GM18873 (cell line): ENCODE measurements at regions not wholly inside any gene's neighbourhood (a gene's known extent, or its start where the extent isn't known, plus 50 kb on each side); places are given as distances from the start of the nearest gene placed in this dataset.

ENCODE experiments used
- ATAC-seq: cut with Tn5 transposase; IDR thresholded peaks from one replicate; pipeline ENCODE4 v1.9.1; 2021; ENCODE audit warnings: mild to moderate bottlenecking, moderate library complexity, moderate number of reproducible peaks; ENCODE audit not compliant: unreplicated experiment, low FRiP score

DNA sequence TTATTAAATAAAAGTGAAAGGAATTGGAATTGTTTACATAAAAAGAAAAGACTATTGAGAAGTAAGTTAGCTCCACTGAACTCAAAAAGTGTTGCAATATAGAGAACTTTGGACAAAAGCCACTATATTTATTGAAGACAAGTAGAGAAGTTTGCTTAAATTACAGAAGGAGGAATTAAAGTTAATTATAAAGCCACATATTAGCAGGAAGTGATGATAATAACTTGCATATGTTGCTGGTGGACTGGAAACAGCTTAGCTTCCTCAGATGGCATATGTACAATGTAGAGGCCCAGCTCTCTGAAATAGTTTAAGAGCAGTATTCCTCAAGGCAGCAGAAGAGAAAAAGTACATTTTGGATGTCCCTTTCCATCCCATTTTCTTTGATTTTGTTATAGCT lies 400.7 kb downstream of the GATA3 start:
- no peak for ATAC-seq

DNA sequence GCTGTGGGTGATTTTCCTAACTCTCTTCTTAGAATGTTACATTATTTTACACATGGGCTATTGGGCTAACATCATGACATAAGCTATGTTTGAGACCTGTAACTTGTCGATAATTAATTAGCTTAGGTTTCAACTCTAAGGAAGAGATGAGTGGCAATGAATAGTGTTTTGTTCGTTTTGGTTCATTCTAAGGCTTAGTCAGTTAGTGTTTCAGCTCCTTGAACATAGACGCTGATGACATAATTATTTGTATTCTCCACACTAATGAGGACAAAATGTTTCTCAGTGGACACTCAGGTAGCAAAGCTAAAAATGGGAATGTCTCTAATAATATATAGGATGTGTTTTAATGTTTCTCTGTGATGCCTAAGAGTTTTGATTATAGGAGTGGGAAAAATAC lies 401.9 kb downstream of the GATA3 start:
- ATAC-seq: no peak

DNA sequence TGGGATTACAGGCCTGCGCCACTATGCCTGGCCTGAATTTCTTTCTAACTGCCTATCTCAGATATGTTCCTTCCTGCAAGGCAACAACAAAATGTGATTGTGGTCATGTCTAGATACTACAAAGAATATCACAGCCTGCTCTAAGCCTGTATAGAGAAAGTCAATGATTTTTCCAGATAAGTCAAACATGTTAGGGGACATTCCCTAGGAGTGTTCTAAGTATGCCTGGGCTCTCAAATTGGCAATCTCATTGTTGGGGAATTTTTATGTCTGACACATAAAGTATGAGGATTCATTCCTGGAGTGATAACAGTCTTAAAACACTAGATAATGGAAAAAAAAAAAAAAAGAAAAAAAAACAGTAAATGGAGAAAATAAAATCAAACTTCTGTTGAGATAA lies 406.1 kb downstream of the GATA3 start:
- no peak for ATAC-seq

DNA sequence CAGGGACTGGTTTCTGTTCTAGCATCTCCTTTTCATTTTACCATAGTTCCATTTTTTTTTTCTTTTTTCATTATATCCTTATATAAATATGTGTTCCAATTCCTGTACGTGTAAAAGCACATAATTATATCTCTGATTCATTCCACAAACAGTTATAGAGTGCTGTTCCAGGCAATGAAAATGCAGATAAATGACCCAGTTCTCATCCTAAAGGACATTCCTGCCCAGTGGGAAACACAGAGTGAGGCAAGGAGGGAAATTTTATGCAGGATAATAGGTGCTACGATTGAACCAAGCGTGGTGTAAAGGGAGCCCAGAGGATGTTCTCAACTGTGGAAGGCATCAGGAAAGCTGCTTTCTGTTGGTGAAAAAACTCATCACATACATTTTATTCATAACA lies 408.1 kb downstream of the GATA3 start:
- no peak for ATAC-seq

DNA sequence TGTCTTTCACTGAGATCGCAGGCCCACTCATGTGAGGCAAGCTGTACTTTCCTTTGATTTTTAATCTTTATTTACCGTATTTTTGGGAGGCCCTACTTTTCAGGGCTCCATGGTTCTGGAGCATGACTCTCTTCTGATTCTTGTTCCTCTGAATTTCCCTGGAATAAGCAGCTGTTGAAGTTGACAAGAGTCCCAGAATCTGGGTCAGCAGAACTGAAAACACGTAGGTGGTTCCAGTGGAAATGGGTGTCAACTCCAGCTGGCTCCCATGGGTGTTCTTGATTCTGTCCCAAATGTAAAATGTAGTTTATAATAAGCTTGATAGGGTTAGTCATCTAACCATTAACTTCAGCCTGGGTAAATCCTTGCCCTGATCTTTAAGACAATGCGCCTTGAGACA lies 409.4 kb downstream of the GATA3 start:
- no peak for ATAC-seq

DNA sequence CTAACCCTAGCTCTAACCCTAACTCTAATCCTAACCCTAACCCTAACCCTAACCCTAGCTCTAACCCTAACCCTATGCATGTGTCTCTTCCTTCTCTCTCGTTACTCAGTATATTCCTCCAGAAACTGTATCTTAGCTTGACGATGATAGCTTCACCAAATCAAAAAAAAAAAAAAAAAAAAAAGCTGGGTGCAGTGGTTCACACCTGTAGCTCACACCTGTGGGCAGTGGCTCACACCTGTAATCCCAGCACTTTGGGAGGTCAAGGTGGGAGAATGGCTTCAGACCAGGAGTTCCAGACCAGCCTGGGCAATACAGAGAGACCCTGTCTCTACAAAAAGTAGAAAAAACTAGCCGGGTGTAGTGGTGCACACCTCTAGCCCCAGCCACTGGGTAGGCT lies 414.0 kb downstream of the GATA3 start:
- no peak for ATAC-seq

DNA sequence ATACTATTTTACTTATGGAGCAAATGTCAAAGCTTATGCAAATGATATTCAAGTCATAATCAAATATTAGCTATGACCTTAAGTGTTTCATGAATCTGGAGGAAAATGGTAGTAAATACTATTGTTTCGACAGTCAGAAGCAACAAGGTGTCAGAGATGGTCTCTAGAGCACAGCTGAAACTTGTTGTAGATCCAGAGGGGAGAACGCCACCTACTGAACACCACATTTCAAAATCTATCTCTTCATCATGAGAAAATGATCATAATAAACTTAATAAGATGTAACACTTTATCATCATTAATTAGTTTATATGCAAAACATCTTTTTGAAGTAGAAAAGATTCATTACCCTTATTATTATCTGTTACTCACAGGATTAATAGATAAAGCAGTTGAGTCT lies 418.7 kb downstream of the GATA3 start:
- ATAC-seq: no peak

DNA sequence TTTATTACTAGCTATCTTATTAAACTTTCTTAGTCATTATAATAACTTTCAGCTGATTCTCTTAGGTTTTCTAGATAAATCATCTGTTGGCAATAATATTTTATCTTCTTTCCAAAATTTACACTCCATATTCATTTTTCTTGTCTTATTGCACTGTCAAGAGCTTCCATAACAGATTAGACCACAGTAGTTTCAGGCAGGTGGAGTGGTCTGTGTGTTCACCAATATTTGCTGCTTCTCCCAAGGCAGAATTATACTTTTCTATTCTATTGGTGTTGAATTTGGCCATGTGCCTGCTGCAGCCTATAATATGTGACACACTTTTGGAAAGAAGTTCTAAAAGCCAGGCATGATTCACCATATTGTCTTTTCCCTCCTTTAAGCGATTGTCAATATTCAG lies 422.8 kb downstream of the GATA3 start:
- no peak for ATAC-seq

DNA sequence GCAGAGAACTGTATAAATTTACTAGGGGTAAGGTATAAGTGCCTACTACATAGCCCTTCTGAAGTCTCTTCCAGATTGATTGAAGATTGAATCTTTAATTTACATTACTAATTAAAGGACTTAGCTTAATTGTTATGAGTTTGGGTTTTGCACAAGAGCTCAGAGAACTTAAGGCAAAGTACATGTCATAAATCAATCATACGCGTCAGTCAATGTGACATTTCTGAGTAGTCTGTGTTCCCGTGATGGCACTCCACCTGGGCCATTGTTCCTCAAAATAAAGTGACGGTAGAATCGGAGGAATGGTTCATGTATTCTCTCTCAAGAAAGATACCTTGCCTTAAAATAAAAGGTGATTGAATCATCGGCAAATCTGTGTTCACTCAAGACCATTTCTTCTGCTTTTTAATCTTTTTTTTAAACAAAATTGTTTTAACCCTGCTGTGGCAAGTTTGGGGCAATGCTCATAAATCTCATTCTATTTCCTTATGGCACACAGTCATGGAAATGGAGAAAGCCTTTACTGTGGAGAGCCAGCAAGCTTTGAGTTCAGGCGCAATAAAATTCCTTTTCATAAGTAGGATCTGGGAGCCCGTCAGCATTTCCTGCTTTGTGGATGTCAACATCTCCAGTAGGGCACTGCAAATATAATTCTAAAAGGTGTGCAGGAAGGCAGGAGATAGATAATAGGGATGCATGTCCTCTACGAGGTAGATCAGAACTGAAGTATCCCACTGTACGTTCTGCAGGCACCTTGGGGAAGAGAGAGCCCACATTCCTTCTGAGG lies 427.4 kb downstream of the GATA3 start:
- ATAC-seq: no peak

DNA sequence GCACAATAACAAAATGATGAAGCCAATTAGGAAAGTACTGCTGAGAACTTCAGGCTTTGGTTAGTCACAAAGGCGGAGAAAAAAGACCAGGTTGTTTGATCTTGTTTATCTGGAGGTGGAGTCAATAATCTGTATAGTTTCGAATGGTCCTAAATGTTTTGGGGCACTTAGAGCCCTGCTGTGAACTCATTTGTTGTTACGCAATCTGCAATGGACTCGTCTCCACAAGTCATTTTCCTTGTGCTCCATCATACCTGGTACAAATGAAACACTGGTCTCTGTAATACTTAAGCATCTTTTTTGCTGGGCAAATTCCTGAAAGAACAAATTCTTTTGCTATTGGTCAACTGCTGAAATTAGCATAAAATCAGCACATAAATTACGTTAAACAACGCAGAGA lies 430.5 kb downstream of the GATA3 start:
- no peak for ATAC-seq

DNA sequence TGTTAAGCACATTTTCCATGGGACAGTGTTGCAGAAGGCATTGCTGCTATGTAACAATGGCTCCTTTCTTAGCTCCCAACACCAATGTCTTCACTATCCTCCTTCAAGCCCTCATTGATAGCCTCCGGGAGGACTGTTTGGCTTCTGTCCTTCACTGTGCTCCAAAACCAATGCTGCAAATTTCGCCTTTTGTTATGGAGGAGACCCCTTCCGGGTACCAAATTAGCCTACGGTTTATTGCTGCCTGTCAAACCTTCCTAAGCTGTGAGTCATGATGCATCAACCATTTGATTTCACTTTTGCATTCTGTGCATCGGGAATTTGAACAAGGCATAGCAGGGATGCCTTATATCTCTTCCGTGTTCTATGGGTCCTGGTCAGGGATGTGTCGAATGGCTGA lies 432.9 kb downstream of the GATA3 start:
- ATAC-seq: no peak

DNA sequence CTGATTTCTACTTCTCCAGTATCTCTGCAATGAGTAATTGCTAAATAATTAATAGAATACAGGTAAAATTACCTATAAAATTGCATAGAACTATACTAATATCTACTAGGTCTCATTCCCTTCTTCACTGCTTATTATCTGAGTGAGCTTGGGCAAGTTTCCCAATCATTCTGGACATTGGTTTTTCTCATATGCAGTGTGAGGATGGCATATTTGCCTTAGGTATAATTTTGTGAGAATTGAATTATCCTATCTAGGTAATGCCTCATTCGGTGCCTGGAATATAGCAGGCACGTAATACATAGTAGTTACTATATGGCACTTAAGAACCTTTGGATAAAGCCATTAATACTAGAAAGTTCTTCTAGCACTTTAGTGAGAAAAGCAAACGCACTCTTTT lies 434.7 kb downstream of the GATA3 start:
- no peak for ATAC-seq

DNA sequence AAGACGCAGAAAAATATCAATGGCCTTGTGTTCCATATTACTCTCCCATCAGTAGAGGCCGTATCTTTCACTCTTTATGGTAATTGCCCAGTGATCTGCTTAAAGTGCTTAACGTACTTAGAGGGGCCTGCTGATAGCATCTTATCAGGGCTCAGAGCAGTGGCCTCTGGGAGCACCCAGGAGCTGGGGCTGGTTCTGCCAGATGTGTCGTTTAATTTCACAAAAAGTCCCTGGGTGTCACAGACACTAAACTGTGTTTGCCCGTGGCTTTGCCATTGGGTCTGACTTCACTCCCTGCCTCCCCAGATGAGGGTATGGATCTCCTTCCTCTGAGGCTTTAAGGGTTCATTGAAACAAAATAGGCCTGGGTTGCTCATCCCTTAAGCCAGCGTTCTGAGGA lies 435.3 kb downstream of the GATA3 start:
- ATAC-seq: no peak

DNA sequence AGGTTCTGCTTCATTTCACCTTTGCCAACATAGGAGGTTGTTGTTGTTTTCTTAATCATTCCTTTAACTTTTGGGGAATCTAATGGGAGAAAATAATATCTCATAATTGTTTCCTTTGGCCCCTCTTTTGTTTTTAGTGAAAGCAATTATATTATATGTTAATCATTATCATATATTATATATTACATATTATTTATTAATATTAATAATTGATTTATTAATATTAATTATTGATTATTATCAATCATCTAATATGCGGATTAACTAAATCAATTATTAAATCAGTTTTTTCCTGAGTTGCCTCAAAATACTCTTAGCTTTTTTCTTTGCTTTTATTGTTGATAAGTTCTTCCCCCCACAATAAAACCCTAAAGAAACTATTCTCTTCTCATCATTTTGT lies 443.8 kb downstream of the GATA3 start:
- no peak for ATAC-seq

DNA sequence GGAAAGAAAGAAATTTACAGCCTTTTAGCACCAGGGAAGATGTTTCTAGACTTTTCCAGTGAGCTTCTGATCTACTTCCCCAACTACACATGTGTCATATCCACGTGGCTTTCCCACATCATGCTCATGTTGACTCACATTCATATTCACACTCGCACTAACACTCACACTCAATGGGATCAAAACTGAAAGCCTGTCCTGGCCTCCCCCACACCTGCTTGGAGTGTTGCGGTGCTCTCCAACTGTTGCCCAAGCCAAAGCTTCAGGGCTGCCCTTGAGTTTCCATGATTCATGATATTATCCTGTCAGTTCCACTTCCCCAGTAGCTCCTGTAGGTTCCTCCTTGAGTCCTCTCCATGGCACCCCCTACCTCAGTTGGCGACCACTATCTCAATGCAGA lies 444.4 kb downstream of the GATA3 start:
- no peak for ATAC-seq

DNA sequence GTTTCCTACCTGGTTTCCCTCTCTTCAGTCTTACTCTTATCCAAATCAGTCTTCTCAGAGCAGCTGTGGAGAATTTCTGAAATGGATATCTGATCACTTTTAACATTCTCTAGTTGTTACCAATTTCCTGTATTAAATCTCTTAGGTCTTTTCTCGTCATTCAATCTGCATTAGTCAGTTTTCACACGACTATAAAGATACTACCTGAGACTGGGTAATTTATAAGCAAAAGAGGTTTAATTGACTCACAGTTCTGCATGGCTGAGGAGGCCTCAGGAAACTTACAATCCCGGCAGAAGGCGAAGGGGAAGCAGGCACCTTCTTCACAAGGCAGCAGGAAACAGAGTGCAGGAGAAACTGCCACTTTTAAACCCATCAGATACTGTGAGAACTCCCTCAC lies 444.8 kb downstream of the GATA3 start:
- ATAC-seq: no peak

DNA sequence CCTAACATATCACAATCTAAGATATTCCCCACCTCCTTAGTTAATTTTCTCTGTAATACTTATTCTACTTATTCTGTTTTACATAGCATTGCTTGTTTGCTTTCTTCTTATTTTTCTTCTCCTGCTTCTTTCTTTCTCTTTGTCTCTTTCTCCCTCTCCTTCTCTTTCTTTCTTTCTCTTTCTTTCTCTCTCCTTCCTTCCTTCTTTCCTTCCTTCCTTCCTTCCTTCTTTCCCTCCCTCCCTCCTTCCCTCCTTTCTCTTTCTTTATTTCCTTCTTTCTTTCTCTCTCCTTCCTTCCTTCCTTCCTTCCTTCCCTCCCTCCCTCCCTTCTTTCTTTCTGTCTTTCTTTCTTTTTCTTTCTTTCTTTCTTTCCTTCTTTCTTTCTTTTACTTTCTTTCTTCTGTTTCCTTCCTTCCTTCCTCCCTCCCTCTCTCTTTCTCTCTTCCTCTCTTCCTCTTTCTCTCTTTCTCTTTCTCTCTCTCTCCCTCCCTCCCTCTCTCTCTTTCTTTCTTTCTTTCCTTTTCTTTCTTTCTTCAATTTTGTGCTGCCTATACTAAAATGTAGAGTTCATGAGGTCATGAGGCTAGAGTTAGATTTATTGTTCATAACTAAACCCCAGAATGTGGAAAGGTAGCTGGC lies 445.4 kb downstream of the GATA3 start:
- ATAC-seq: no peak

DNA sequence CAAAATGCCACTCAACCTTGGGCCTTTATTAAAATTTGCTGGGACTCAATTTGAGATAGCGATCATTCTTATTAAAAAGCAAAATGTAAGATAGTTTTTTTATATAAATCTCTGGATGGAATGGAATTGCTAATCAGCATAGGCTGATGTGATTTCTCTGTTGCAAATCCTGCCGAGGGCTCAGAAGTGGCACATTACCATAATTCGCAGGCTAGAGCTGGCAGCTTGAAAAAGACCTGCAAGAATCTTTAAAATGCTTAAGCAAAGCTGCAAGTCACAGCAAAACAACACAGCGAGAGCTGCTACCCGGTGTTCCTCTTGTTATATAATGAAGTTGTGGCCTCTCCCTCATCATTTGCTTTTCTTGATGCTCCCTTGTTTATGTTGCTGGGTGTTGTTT lies 448.1 kb downstream of the GATA3 start:
- no peak for ATAC-seq

DNA sequence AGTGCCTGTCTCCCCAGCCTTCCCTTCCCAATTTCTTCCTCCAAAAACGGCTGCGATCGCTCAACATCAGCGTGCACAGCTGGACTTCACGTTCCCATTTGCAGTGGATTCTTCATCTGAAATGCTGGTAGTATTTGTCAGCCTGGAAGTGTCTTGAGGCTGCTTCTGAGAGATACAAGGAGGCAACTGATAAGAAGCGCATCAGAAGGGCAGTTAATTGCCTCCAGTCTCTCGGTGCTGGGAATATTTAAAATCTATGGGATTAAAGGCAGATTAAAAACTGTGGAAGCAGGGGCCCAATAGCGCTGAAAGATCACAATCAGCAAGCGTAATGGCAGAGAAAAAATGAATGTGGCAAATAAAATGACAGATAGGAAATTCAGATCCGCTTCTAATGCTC lies 450.0 kb downstream of the GATA3 start:
- no peak for ATAC-seq

DNA sequence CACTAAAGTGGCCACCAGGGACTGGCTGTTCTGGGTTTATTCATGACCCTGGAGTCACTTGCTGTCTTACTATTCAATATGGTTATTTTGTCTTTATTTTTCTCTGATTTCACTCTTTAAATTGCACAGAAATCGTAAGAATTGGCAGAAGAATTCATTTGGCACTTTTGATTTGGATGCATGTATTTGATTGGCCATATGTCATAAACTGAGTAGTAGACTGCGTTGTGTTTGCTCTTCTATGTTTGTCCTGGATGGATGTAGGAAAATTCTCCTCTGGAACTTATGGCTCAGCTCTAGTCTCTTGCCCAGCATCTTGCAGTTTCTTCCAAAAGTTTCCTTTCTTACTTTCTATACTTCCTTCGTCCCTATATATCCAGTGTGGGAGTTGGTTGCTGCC lies 452.7 kb downstream of the GATA3 start:
- no peak for ATAC-seq

DNA sequence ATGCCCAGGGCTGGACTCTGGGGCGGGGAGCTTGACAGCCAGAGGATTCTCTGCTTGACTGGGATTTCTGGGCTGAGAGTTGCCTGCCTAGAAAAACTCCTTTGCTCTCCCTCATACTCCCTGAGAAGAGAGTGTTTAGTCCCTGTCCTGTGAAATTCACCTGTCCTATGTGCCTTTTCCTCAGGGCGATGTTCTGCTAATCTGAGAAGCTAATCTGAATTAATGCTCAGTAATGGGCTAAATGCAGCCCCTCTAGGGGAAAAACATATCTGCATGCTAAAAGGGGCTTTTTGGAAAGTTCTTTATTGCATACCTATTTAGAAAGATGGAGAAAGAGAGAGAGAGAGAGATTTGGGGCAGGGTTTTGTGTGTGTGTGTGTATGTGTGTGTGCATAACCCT lies 454.4 kb downstream of the GATA3 start:
- no peak for ATAC-seq

DNA sequence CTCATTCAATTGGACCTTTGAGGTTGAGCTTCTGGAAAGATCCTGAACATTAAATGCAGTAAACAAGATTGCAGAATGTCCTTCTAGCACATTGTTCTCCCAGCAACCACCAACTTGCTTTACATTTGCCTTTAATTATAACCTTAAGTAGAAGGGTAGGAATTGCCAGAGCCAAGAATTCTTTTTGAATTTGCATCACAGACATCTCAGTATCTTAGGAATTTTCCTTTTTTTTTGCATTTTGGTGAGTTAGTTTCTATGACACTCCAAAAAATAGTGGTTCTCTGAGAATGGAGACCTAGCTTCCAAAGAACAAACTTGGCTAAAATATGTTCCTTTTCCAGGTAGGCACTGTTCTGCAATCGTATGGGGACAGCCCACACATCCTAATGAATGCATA lies 456.0 kb downstream of the GATA3 start:
- ATAC-seq: no peak
